Stimulated activated CD8-positive, alpha-beta memory T cell treated with anti-CD3 and anti-CD28 coated beads, Interleukin-15, amount 100 ng/mL, for 48 hours (primary cell): ENCODE measurements at regions not wholly inside any gene's neighbourhood (a gene's known extent, or its start where the extent isn't known, plus 50 kb on each side); places are given as distances from the start of the nearest gene placed in this dataset.

Experiments used
- DNase-seq, 2 donors: peaks; one replicate each; pipeline ENCODE4 v3.0.0-alpha.2; 2020; ENCODE audit warnings: low read depth in 2 of 2

DNA sequence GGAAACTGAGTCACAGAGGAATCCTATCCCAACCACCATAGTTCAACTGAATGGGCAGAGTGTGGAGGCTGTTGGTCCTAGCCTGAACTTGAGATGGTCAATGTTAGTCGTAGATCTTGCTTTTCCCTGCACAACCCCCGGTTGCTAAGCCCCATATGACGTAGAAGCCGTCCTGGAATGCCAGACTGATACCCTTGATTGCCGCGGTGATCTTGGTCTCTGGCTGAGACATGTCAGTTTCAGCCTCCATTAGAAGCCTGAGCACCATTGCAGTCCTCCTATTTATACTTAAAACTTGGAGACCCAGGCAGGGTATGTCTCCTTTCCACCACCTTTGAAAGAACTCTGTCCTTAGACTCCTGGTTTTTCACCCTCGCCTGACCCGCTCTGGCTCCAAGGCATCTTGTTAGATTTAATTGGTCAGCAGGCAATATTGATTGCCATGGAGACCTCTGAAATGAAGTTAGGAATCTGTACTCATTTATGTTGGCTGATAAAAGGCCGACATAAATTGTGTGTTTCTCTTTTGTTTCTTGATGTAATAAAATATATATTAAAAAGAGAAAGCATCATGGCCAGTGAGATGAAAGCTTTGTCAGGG is 53.4 kb downstream of the RPLP1 start:
- DNase-seq: no peak

DNA sequence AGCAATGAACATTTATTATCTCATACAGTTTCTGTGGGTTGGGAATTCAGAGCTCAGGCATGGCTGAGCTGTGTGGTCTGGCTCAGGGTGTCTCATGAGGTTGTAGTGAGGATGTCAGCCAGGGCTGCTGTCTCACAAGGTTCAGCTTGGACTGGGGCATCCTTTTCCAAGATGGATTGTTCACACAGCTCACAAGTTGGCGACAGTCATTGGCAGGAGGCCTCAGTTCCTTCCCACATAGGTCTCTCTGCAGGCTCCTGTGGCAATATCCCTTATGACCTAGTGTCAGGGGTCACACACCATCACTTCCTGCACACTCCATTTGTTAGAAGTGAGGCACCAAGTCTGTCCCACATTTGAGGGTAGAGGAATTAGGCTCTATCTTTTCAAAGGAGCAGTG is 56.0 kb downstream of the RPLP1 start:
- no peak for DNase-seq

DNA sequence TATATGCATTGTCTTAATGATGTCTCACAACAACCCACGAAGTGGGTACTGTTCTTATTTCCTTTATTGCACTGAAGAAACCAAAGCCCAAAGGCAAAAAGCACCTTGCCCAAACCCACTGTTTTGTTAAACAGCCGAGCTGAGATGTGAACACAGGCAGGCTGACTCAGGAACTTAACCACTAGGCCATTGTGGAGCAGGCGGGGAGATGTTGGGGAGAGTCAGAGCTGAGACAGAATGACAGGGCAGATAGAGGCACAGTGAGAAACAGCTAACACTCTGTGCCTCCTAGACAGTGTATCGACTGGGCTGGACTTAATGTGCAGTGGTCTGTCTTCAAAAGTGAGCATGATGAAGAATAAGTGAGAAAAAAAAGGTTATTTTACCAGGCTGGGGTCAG is 56.5 kb downstream of the RPLP1 start:
- DNase-seq: peak in 1 of 2 donors; percentile 13

DNA sequence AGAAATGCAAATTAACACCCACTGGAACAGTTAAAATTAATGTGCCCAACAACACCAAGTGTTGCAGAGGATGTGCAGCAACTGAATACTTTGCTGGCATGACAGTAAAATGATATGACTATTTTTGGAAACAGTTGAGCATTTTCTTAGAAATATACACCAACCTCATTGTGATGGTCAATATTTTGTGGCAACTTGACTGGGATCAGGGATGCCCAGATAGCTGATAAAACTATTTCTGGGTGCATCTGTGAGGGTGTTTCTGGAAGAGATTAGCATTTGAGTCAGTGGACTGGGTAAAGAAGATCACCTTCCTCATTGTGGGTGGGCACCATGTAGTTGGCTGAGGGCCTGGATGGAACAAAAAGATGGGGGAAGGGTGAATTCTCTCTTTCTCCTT is 57.9 kb downstream of the RPLP1 start:
- no peak for DNase-seq

DNA sequence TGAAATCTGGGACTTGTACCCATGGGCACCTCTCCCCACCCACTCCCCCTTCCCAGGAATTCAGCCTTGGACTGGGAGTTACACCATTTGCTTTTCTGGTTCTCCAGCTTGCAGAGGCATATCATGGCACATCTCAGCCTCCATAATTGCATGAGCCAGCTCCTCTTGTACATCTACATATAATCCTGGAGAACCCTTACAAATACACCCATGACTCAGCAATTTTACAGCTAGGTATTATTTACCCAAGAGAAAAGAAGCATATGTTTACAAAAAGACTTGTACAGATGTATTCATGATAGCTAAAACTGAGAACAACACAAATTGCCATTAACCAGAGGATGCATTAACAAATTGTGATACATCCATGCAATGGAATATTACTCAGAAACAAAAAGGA is 58.4 kb downstream of the RPLP1 start:
- no peak for DNase-seq

DNA sequence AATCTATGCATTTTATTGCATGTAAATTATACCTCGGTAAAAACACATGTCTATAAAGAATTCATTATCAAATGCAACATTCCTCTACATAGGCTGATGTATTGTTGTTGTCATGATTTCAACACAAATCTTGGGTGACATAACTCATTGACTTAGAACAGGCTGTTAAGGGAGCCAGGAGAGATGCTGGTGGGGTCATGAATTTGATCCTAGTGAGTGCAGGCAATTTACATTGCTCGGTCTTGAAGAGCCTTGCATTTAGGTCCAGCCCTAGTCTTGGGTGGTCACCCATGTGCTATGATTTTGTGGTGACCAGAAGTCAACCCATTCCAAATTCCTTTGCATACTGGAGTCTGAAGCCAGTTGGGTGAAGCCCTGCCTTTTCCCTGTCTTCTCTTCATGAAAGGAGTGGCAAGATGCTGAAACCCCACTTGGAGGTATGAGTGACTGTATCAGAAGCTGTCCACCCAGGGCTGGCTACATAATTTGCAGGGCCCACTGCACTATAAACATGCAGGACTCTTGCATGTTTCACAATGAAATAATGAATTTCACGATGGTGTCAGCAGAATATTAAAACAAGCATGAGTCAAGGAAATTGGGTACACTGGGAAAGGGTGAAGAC is 59.2 kb downstream of the RPLP1 start:
- DNase-seq: no peak

DNA sequence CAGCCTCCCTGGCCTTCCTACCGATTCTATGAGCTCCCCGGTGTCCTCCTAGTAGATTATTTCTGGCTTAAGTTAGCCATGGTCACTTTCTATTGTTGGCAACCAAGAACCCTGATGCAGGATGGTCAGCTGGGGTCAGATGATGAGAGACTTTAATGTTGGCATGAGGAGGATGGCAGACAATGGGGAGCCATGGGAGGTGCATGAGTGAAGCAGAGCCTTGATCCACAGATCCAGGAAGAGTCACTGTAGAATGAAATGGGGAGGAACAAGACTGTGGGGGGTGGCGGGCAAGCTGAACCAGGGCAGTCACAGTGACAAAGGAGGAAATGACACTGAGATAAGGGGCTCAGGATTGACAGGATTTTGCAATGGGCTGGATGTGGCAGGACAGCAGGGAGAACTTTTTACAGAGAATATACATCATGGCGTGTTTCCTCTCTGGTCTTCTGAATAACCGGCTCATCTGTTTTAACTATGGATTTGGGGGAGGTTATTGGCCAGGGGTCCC is 60.9 kb downstream of the RPLP1 start:
- DNase-seq: no peak

DNA sequence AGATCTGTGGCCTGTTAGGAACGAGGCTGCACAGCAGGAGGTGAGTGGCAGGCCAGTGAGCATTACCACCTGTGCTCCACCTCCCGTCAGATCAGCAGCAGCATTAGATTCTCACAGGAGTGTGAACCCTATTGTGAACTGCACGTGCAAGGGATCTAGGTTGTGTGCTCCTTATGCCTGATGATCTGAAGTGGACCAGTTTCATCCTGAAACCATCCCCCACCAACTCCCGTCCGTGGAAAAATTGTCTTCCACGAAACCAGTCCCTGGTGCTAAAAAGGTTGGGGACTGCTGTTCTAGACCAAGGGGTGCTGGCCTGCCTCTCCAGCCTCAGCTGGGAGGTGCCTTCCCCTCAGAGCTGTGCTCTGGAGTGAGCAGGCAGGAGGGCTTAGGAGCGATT is 61.4 kb downstream of the RPLP1 start:
- DNase-seq: no peak

DNA sequence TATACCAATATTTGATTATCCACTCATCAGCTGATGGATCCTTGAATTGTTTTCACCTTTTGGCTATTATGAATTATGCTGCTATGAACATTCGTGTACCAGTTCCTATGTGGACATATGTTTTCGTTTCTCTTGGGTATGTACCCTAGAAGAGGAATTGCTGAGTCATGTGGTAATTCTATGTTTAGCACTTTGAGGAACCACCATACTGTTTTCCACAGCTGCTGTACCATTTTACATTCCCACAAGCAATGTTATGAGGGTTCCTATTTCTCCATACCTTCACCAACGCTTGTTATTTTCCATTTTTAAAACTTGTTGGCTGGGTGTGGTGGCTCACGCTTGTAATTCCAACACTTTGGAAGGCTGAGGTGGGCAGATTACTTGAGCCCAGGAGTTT is 62.9 kb downstream of the RPLP1 start:
- no peak for DNase-seq

DNA sequence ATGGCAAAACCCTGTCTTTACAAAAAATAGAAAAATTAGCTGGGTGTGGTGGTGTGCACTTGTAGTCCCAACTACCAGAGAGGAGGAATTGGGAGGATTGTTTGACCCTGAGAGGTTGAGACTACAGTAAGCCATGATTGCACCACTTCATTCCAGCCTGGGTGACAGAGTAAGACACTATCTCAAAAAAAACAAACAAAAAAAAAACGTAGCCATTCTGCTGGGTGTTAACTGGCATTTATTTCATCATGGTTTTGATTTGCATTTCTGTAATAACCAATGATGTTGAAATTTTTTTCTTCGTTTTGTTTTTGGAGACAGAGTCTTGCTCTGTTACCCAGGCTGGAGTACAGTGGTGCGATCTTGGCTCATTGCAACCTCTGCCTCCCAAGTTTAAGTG is 63.3 kb downstream of the RPLP1 start:
- DNase-seq: no peak

DNA sequence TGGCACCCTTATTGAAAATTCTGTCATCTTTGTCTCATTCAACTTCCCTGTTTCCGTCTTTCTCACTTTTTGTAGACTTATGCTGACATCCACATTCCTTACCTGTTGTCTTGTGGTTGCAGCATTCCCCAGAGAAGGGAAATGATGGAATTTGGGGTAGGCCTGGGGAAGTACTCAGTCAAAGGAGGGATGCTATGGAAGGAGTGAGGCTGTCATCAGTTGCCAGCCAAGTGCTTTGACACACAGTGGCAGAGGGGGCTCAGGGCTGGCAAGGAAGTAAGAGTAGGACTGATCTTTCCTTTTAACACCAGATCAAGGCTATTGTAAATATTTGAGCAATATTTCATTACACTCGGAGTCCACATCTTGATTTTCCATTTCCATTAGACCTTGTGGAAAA is 64.4 kb downstream of the RPLP1 start:
- DNase-seq: no peak

DNA sequence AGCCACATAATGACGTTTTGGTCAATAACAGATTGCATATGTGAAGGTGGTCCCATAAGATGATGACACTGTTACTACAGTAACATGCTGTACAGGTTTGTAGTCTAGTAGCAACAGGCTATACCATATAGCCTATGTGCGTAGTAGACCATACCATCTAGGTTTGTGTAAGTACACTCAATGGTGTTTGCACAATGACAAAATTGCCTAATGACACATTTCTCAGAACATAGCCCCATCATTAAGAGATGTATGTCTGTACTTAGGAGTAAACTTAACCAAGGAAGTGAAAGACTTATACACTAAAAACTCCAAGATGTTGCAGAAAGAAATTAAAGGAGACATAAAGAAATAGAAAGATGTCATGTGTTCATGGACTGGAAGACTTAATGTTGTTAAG is 66.2 kb downstream of the RPLP1 start:
- DNase-seq: no peak

DNA sequence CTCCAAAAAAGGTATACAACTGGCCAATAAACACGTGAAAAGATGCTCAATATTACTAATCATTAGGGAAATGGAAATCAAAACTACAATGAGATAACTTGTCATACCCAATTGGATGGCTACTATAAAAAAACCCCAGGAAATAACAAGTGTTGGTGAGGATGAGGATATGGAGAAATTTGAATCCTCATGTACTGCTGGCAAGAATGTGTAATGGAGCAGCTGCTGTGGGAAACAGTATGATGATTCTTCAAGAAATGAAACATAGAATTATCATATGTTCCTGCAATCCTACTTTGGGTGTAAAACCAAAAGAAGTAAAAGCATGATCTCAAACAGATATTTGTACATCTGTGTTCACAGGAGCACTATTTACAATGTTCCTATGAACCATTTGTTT is 67.4 kb downstream of the RPLP1 start:
- DNase-seq: no peak

DNA sequence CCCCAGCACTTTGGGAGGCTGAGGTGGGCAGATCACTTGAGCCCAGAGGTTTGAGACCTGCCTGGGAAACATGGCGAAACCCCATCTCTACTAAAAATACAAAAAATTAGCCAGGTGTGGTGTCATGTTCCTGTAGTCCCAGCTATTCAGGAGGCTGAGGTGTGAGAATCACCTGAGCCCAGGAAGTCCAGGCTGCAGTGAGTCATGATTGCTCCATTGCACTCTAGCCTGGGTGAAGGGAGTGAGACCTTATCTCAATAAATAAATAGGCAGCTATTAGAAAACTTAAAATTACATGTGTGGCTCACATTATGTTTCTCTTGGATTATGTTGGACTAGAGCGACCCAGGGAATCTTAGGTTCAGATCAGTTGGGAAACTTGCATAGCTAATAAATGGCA is 69.7 kb downstream of the RPLP1 start:
- DNase-seq: no peak

DNA sequence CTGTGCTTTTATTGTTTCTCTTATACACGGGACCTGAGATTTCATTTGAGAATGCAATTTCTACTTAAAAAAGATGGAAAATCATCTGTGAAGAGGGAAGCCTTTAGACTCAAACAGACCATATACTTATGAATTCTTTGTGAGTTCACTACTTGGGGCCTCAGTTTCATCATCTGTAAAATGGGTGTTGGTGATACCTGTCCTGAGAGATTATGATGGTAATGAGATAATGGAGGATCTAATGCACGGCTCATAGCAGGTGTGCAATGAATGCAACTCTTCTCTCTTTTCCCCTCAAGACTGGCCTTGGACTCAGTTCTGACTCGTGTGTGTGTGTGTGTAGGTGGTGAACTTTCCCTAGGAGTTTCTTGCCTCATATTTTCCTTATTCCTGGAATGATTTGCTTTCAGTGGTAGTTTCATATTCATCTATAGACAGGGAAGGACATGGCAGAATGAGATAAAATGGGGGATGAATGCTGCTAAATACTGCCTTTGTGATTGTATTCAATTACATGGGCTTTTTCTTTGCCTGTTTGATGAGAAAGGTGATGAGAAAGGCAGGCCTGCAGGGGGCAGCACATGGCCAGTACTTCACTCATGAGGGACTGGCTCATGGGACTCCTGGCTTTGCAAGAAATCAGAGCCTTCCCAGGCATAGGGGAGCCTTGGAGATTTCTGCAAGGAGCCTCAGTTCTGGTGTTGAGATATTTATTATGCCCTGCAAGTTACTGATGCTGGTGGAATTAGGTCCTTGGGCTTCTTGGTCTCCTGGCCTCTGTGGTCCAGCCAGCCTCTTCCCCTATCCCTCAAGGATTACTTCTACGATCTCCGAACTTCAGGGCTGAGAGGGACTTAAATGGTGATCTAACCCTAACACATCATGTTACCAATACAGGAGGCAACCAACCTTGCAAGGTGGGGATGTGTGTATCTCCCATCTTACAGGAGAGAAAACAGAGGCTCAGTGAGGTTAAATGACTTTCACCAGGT is 70.7 kb downstream of the RPLP1 start:
- peak; percentile 43 to 48 for DNase-seq

DNA sequence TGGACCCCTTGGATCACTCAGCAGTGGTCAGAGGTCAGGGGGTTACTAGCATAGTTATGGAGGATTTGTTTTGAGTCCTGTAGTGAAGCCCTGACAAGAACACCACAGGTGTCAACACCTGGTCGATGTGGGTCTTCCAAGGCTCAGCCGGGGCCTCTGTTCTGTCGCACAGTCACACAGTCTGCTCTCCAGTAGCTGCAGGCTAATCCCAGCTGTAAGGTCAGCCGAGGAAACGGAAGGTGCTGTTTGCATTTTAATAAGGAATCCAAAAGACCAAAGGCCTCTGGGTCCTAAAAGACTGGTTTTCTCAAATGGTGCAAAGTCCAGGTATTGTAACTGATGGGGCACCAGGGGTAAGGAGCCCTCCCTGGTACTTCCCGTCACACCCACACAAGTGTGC is 71.7 kb downstream of the RPLP1 start:
- DNase-seq: no peak

DNA sequence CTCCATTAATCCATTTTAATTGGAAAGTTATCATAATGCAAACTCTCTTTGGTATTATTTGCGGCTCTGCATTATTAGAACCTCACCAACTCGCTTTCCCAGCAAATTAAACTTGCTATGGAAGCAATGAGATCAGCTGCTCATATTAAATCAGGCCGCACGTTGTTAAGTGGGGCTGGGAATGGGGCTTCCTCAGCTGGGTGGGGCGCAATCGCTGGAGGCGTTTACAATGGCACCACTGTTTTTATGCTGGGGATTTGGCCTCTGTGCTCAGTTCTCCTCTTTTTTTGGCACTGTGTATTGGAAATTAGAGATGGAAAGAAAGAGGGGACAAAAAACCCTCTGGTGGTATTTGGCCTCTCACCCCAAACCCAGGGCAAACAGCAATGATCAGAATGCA is 72.2 kb downstream of the RPLP1 start:
- DNase-seq: no peak

DNA sequence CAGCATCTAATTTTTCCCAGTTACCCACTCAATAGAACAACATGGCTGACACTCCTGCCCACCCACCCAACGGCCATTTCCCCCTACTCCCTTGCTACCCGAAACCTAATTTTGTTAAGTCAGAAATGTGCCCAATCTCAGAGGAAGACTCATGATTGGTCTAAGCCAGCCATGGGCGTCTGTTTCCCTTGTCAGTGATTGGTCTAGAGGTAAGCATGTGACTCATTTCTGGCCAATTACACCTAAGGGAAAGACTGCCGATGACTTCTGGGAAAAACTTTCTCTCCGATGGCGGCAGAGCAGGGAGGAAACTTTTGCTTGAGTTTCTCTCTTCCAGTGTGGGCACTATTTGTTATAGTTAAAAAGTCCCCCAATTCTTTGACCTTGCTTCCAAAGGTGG is 72.9 kb downstream of the RPLP1 start:
- no peak for DNase-seq

DNA sequence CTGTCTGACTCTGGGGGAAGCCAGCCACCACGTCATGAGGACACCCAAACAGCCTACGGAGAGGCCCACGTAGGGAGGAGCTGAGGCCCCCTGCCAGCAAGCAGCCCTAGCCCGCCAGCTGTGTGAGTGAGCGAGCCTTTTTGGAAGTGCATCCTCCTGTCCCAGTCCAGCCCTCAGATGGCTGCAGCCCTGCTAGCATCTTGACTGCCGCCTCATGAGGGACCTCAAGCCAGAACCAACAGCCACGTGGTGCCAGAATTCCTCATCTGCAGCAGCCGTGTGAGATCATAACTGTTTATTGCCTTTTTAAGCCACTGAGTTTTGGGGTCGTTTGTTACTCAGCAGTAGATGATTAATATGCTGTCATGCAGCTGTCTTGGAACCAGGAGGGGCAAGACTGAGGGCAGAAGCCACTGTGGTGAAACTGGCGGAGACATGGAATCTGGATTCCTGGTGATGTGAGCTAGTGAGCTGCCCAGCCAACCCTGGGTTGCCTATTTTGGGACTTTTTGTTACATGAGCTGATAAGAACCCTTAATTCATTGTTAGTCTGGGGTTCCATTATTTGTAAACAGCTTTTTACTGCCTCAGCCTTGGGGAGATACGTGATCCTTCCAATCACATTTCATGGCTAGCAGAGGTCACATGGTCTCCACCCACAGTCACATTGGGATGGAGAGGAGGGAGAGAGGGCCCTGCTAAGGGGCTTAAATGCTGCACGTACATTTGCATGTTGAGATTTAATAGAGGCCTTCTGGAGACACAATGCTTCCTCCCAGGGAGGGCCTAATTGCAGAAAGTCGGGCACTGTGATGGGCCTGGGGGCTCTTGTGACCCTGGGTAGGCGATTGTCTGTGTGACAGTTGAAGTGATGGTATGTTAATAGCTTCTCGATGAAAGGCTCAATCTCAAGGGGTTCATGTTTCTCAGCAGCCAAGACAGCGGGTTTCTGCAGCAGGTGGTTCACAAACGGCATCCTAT is 73.8 kb downstream of the RPLP1 start:
- no peak for DNase-seq

DNA sequence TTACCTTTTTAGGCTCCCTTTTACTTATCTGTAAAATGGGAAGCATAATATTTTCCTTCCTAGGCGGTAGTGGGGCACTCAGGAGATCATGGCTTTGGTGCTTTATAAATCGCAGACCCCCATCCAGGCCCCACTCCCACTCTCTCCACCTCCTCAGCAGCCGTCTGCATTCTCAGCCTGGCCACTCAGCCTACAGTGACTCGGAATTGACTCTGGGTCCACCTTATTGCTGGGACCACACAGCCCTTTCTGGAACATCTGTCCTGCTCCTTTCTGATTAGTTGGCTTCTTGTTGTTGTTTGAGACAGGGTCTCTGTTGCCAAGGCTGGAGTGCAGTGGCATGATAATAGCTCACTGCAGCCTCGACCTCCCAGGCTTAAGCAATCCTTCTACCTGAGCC is 76.5 kb downstream of the RPLP1 start:
- DNase-seq: no peak

DNA sequence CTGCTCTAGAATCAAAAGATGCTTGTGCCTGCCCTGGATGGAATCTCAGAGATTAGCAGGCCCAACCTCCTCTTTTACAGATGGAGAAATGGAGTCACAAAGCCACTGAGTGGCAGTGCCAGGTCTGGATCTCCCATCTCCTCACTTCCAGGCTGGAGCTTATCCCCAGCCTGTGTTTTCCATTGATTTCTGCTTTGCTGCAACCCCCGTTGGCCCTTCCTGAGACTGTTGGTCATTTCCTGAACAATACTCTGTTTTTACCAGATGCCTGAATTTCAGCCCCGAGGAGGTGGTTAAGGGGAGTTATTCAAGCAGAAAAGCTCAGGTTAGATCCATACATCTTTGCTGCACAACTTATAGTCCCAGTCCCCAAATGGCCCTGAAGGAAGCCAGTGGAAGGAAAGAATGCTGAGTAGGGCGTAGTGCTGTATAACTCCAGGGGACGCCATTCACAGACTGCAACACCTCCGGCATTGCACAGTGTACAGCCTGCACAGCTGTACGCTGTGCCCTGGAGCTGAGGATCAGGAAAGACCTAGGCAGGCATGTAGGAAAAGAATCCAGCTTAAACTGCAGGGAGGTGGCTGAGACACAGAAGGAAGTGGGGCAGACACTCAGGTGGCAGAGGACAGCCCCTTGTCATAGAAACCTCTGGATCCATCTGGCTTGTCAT is 77.5 kb downstream of the RPLP1 start:
- DNase-seq: no peak
